ENCODE measurements at regions not wholly inside any gene's neighbourhood (a gene's known extent, or its start where the extent isn't known, plus 50 kb on each side); places are given as distances from the start of the nearest gene placed in this dataset.

GRCh38 chr7:25316366-25316765, 88.1 kb upstream of the NPVF start:
- no peak for DNase-seq

GRCh38 chr7:25318047-25318446, 89.8 kb upstream of the NPVF start:
- DNase-seq: no peak

- no peak for DNase-seq
These were observed 91.4 kb upstream of the NPVF start for GRCh38 chr7:25319707-25320106.

GRCh38 chr7:25320791-25321190, 92.5 kb upstream of the NPVF start:
- DNase-seq: no peak

- DNase-seq: no peak
These were observed 93.1 kb upstream of the NPVF start for GRCh38 chr7:25321424-25321823.

GRCh38 chr7:25322473-25322872, 94.2 kb upstream of the NPVF start:
- DNase-seq: no peak

GRCh38 chr7:25325186-25325757, 97.0 kb upstream of the NPVF start:
- no peak for DNase-seq

- no peak for DNase-seq
These were observed 98.3 kb upstream of the NPVF start for GRCh38 chr7:25326501-25327156.

- no peak for DNase-seq
These were observed 101.5 kb upstream of the NPVF start for GRCh38 chr7:25329815-25330214.

GRCh38 chr7:25333296-25333928, 105.1 kb upstream of the NPVF start:
- no peak for DNase-seq

GRCh38 chr7:25347360-25348066, 119.2 kb upstream of the NPVF start:
- no peak for DNase-seq

GRCh38 chr7:25348104-25348503, 119.8 kb upstream of the NPVF start:
- DNase-seq: no peak

GRCh38 chr7:25349283-25350017, 121.2 kb upstream of the NPVF start:
- DNase-seq: no peak

GRCh38 chr7:25350041-25350440, 121.8 kb upstream of the NPVF start:
- no peak for DNase-seq

GRCh38 chr7:25351761-25352160, 123.5 kb upstream of the NPVF start:
- DNase-seq: no peak

GRCh38 chr7:25353196-25353595, 124.9 kb upstream of the NPVF start:
- DNase-seq: no peak

- no peak for DNase-seq
These were observed 125.4 kb upstream of the NPVF start for GRCh38 chr7:25353732-25354131.

GRCh38 chr7:25356534-25357151, 128.4 kb upstream of the NPVF start:
- DNase-seq: no peak

GRCh38 chr7:25358926-25359325, 130.6 kb upstream of the NPVF start:
- DNase-seq: no peak

- no peak for DNase-seq
These were observed 131.3 kb upstream of the NPVF start for GRCh38 chr7:25359471-25360059.

- no peak for DNase-seq
These were observed 132.2 kb upstream of the NPVF start for GRCh38 chr7:25360451-25360850.

- no peak for DNase-seq
These were observed 133.1 kb upstream of the NPVF start for GRCh38 chr7:25361387-25361786.

All from CD4-positive, alpha-beta T cell treated with Interleukin-4 for 1 hour (primary cell).